NCI-H2196 (cell line): ENCODE measurements at regions not wholly inside any gene's neighbourhood (a gene's known extent, or its start where the extent isn't known, plus 50 kb on each side); places are given as distances from the start of the nearest gene placed in this dataset.

Experiments used
- DNase-seq: peaks from one replicate; lab custom pipeline; 2025; ENCODE audit not compliant: unreplicated experiment; lab: John Stamatoyannopoulos, UW

DNA sequence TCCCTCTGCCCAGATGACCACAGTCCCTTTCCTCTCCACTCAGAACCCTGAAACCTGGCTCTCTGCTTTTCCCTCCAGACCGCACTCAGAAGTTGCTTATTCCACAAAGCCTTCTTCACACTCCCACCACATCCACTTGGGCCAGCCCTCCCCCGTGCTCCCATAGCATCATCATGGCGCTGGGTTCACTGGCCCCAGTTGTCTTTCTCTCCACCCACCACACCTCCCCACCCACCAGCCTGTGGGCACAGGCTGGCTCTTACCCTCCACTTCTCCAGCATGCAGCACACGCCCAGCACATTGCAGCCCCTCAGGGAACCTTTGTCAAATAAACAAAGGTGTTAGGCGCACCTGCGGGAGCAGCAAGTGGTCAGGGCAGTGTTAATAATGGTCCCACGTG lies 130.0 kb downstream of the KATNIP start:
- no peak for DNase-seq

DNA sequence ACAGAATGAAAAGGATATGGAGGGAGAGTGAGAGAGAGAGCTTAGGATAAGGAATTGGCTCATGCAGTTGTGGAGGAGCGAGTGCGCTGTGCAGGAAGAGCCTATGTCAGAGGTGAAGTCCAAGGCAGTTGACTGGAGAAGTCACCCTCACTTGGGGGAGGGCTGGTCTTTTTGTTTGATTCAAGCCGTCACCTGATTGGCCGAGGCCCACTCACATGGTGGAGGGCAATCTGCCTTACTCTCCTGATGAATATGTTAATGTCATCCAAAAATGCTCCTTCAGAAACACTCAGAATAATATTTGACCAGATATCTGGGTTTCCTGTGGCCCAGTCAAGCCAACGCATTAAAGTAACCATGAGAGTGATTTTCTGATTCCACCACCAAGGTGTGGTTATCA lies 131.7 kb downstream of the KATNIP start:
- DNase-seq = no peak

DNA sequence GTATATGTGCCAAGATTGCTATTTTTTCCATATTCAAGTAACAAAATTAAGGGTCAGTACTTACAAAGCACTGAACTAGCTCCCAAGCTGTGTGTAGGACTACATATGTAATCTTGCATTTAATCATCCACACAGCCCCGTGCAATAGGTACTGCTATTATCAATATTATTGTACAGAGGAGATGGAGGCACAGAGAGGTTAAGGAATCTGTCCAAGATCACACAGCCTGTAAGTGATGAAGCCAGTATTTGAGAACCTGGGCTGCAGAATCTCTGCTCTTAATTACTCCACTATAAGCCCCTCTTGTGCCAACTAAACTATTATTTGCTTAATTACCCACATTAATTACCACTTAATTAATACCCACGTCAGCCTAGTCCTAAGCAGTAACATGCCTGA lies 134.1 kb downstream of the KATNIP start:
- DNase-seq = no peak

DNA sequence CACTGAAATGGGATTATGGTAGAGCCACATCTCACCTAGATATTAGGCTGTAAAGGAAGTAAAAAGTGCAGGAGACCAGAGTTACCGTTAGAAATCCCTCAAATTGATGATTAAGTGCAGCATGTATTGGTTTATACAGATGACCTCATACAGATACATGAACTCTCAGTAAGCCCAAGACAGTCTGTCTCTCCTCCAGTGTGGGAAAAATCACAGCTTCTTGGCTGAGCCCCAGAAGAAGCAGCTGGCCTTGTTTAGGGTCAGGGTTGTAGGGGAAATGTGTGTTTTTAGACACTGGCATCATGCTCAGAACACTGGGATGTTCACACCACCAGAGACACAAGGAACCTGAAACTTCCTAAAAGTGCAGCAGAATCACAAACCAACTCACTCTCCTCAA lies 135.9 kb downstream of the KATNIP start:
- DNase-seq = no peak

DNA sequence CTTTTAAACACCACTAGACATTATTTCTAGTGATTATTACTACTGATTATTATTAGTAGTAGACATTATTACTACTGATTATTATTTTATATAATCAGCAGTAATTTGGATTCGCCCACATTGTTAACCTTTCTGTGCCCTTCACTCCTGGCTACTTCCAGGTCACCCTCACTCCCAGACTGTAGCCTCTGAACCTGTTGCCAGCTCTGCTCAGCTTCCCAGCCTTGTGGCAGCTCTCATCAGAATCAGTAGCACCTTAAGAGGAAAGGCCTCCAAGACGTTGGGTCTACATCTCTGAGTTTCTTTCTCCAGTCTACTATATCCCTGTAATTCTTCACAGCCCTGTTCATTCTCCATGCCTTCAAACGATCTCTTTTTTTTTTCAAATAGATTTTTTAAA lies 137.0 kb downstream of the KATNIP start:
- DNase-seq = no peak

DNA sequence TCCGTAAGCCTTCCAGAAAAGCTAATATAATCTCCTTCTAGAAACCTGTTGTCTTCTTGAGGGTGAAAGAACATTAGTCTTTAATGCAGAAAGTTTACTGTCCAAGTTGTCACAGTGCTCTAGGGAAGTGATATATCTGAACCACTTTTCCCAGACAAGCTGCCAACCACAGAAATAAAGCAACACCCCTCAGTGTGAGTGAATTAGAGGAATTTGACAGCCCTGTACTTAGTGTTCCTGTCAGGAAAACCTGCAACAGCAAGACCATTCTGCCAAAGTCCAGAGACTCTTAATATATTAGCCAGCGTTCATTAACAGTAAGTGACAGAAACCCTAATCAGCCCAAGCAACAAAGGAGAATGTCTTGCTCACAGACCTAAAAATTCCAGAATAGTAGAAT lies 137.7 kb downstream of the KATNIP start:
- DNase-seq = no peak

DNA sequence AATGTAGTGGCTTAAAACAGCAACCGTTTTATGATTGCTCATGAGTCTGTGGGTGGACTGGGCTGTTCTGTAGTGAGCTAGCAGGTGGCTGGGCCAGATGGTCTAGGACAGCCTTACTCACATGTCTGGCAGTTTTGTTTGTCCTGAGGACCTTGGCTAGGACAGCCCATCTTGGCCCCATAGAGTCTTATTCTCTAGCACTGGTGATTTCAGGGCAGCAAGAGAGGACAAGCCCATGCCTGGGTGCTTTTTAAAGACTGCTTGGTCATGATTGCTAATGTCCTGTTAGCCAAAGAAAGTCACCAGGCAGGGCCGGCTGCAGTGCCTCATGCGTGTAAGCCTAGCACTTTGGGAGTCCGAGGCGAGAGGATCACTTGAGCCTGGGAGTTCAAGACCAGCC lies 139.8 kb downstream of the KATNIP start:
- DNase-seq = no peak

DNA sequence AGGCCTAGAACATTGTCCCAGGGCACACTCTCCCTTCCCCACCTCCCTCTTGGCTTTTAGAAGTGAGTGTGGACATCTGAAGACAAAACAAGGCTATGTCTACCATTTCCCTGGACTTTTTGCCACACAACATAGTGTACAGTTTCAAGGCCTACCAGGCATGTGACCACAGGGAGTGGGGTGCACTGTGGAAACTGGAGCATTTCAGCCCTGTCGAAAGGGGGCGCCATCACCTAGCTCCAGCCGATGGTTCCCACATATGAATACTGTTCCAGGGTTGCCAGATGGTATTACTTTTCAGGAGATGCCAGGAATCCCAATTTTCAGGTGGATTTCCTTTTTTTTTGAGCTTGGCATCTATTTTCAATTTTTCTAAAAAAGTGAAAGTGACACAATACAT lies 140.7 kb downstream of the KATNIP start:
- no peak for DNase-seq

DNA sequence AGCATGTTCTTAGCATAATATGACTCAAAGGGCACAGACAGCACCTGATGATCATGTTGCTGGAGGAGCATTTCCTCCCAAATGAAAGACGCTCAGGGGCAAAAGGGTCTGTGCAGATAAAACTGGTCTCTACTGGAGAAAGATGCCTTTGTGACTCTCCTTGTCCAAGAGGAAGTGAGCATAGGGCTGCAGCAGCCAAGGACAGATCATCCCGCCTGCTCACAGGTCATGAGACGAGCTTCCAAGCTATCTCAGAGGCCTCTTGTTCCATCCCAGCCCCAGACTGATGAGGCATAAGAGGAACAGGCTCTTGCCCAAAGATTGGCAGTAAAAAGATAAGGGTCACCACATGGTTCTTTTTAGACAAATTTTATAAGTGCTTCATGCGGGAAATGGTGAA lies 141.8 kb downstream of the KATNIP start:
- DNase-seq = no peak

DNA sequence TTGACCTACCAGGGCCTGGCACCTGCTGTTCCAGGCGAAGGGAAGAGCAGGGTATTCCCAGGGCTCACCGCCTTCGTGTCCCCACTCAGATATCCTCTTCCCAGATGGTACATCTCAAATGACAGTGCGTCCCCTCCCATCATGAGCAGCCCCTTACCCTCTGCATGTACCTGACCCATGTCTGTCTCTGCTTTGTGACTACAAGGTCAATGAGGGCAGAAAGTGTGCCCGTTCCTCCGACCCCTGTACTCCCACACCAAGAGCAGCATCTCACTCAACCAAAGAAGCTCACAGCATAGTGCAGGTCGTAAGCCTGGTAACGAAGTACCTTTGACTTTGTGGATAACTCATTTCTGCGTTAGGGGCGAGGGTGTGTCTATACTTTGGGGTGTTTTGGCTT lies 142.6 kb downstream of the KATNIP start:
- DNase-seq = no peak

DNA sequence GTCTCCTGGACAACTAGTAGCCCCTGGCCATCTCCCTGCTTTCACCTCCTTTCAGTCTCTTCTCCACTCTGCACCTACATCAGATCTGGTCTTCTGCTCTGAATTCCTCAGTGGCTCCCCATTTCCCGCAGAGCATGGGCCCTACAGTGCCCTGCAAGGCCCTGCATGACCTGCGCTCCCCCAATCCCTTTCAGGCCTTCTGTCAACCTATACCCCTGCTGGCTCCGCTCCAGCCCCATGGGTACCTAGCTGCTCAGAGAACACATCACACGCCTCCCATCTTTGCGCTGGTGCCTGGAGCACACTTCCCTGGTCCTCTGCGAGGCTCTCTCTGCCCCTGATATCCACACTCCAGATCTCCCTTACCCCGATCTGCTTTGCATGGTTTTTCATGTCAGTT lies 145.2 kb downstream of the KATNIP start:
- DNase-seq = no peak

DNA sequence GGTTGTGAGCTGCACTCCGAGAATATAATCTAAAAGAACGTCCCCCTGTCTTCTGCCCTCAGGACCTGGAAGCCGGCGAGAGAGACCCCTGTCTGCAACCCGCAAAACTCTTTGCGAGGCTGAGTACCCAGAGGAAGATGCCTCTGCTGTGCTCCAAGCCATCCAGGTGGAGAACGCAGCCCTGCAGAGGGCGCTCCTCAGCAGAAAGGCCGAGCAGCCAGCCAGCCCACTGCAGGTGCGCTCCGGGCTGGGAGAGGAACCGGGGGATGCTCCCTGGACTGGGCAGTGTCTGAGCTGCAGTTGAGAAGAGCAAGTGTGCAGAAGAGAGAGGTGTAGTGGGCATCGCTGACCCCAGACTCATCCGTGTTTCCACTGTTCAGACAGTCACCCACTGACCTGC lies 148.3 kb downstream of the KATNIP start:
- DNase-seq = no peak

DNA sequence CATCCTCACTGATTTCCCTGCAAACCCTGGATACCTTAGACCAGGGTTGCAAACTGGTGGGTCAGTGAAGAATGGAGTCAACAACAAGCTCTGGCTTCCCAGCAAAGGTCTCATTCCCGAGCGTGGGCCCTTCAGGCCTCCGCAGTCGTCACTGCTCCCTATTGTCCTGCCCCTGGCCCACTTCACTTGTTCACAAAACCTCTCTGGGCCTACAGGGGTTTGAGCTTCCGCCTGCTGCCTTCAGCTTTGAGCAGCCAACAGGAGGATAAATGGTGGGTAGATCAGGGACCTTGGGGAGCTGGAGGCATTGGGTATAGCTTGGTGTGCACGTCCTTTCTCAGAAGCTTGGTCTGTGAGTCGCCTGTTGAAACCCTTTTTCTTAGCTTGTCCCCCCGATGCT lies 148.8 kb downstream of the KATNIP start:
- no peak for DNase-seq

DNA sequence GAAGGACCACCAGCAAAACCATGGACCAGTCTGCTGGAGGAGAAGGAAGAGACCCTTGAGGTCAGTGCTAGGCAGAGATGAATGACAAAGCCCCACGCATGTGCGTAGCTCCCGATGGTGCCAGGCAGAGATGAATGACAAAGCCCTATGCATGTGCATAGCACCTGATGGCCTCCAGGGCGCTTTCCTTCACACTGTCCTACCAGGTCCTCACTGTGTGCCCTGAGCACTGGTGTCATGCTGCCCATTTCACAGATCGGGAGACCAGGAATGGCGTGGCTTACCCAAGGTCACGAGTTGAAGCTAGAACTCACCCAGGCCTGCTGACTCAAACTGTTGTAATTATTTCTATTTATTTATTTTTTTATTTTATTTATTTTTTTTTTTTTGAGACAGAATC lies 149.6 kb downstream of the KATNIP start:
- DNase-seq = no peak

DNA sequence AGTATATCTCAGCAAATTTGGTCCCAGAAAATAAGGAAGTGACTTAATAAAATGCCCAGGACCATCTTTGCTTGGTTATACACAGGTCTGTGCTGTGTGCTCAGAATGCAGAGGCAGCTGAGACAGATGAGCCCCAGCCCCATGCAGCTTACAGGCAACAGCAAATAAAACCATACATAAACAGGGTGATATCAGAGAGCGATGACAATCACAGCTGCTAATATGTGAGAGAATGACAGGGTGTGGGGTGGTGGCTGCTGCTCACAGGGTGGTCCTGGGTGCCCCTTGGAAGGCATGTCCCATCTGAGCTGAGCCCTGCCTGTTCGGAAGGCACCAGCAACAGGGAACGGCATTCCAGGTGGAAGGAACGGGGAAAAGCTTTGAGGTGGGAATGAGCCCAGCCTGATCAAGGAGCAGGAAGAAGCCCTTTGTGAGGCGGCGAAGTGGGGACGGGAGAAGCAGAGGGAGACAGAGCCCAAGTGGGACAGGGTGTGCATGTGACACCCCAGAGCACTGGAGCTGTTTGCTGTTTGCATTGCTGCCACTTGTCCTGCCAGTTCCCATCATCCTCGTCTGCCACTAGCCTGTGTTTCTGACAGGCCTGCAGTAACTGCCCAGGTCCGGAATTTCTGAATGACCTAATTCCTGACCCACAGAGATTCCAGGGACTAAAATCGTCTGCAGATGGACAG lies 150.5 kb downstream of the KATNIP start:
- no peak for DNase-seq

DNA sequence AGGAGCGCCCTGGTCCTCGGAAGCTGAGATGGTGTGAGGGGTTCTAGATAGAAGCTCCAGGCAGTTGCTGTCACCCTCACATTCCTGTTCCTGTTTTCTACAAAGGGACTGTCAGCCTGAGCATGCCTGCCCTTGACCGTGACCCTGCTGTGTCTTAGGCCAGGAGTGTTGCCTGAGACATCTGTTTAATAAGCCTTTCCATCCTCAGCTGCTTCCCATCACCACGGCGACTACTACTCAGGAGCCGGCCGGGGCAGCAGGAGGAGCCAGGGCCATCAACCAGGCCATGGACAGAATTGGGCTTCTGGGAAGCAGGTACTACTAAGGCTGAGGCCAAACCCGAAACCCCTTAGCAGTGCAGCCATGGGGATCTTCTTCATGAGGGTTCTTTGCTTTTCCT lies 151.4 kb downstream of the KATNIP start:
- no peak for DNase-seq

DNA sequence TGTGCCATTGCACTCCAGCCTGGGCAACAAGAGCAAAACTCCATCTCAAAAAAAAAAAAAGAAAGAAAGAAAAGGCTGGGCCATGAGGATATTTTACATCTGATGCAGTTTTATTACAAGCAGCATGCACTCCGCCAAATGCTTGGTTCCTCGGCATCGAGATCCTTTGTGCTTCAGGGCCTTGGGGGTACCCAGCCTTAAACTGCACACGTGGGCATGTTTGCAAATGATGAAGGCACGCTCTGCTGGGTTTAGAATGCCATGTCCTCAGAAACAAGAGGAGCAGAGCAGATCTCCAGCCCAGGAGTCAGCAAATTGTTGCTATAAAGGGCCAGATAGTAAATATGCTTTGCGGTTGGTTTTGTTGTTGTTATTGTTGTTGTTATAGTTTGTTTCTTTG lies 153.2 kb downstream of the KATNIP start:
- DNase-seq = no peak

DNA sequence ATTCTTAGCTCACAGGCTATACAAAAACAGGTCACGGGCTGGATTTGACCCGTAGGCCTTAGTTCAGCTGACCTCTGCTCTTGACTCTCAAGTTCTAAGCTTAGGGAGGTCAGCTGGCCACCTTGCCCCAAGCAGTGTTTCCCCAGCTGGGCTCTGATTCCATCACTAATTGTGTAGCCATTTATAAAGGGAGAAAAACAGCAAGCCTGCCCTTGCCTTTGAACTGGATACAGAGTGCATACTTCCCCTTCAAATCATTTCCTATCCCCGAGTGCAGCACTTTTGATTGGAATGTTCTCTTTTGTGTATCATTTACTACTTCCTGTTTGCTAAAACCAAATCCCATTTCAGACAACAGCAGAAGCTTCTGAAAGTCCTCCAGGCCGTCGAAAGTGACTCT lies 153.6 kb downstream of the KATNIP start:
- DNase-seq = no peak

DNA sequence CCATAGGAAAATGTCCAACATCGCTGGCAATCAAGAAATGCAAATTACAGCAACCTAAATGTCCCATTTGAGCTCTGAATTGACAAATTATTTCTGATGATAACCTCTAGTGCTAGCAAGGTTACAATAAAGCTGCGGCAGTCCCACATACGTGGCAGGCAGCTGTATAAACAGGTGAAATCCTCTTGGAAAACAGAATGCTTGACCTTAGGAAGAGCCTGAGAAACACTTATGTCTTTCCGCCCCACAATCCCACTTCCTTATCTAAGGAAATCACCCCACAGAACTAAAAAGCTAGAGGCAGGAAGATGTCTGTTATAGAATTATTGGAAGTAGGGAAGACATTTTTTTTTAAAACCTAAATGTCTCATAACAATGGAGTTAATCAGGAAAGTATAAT lies 154.3 kb downstream of the KATNIP start:
- no peak for DNase-seq

DNA sequence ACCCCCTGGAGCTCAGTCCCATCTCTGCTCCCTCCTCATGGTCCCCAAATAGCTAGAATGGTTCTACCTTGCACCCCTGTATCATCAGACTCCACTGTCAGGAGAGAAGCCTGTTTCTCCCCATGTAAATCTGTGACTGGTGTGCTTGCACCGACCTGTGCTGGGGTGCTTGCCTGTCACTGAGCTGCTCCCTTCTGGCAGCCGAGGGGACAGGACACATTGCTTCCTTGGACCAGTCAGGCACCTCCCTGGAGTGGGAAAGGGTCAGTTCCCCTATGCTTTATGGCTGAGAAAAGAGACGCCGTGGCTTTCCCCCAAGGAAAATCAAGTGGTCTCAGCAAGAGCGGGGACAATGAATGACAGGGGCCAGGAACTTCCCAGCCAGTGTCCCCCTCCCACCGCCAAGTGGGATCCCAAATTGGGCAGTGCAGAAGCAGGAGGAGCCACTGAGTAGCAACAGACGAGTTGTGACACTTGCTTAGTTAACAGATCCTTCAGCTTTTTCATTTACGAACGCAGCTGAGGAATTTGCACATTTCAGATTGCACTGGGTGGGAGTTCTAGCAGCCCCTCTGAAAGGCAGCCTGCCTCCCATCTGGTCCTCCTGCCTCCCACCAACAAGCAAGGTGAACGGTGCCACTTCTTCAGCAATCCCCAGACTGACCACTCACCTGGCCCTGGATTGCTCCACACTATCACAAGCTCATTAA lies 156.4 kb downstream of the KATNIP start:
- DNase-seq = no peak

DNA sequence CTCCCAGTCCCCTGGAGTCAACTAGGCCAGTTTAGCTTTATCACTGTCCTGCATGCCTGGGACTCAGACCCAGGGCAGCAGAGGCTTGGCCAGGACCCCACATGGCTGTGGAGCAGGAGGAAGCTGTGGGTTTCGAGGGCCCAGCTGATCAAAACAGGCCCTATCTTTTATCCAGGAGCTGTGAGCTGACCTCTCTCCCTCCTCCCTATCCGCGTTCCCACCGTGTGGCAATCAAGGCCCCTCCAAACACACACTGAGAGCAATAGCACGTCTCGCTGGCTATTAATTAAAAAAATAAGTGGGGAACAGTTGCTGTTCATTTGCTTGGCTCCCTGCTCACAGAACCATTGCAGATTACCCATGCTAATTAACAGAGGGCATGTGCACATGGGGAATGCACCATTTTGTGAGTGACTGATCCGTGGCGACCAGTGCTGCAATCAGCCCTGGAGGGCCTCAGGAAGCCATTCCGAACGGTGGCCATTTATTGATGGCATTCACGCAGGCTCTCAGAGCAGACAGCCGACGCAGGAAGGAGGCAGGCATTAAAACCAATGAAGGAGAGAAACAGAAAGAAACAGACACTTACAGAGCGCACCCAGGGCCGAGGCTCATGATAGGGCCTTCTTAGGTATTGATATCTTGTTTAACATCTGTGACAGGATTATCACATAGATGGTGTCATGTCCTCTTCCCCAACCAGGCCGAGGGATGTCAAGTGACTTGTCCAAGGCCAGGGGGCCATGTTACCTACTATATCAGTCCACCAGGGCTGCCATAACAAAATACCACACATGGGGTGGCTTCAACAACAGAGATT lies 157.1 kb downstream of the KATNIP start:
- no peak for DNase-seq

DNA sequence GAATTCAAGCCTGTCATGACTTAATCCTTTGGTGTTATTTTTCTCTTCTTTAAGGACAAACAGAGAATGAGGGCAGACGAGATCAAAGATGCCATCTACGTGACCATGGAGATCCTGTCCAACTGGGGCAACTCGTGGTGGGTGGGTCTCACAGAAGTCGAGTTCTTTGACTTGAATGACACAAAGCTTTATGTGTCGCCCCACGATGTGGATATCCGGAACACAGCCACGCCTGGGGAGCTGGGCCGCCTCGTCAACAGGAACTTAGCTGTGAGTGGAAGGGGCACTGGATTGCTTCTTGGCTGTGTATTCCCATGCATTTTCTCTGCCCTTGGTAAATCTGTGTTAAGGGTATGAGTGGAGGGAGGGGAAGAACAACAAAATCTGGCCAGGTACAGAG lies 158.7 kb downstream of the KATNIP start:
- no peak for DNase-seq
